OCI-LY7 (cell line): ENCODE measurements at regions not wholly inside any gene's neighbourhood (a gene's known extent, or its start where the extent isn't known, plus 50 kb on each side); places are given as distances from the start of the nearest gene placed in this dataset.

Experiments
- BruUV-seq: library from RNA; stranded (reverse); fragments of 400-500 nt; replicated peaks from 2 replicates; lab custom pipeline; 2021; lab: Mats Ljungman, UMichigan
- CTCF ChIA-PET: fragments of 300-600 bp; sonication (Branson Sonifier 250); formaldehyde crosslinking; loops from one replicate; lab custom pipeline; 2022; ENCODE audit warnings: antibody characterized with exemption; ENCODE audit not compliant: unreplicated experiment; lab: Charles Lee
- POLR2A ChIA-PET: fragments of 300-600 bp; sonication (Branson Sonifier 250); formaldehyde crosslinking; loops from one replicate; lab custom pipeline; 2022; ENCODE audit warnings: antibody characterized with exemption; lab: Charles Lee
- DNase-seq: peaks from one replicate; pipeline ENCODE4 v3.0.0-alpha.2; 2015; ENCODE audit warnings: low spot score
- H2AFZ ChIP-seq: fragments of 200-600 bp; sonication (generic), shearing (Covaris generic); 2 replicates; pipeline ENCODE4 v1.6.1; 2014; ENCODE audit warnings: mild to moderate bottlenecking, antibody characterized with exemption, low read length, moderate library complexity
- H3K27ac ChIP-seq: fragments of 200-600 bp; sonication (generic); 2 replicates; pipeline ENCODE4 v1.5.1; 2014; ENCODE audit warnings: mixed run types, low read depth, mild to moderate bottlenecking, moderate library complexity, low read length, inconsistent platforms; ENCODE audit not compliant: poor library complexity, severe bottlenecking
- H3K36me3 ChIP-seq: fragments of 200-600 bp; sonication (generic); 2 replicates; pipeline ENCODE4 v1.6.1; 2014; ENCODE audit warnings: mild to moderate bottlenecking, antibody characterized with exemption, low read length, moderate library complexity, mixed read lengths; ENCODE audit not compliant: insufficient read depth
- H3K4me1 ChIP-seq: fragments of 200-600 bp; sonication (generic); 2 replicates; pipeline ENCODE4 v1.5.1; 2014; ENCODE audit warnings: mild to moderate bottlenecking, low read length; ENCODE audit not compliant: insufficient read depth, poor library complexity, severe bottlenecking
- H3K4me2 ChIP-seq: fragments of 200-600 bp; sonication (generic); 2 replicates; pipeline ENCODE4 v1.6.1; 2014; ENCODE audit warnings: mild to moderate bottlenecking, low read length
- H3K4me3 ChIP-seq: fragments of 200-600 bp; sonication (generic); 2 replicates; pipeline ENCODE4 v1.5.1; 2014; ENCODE audit warnings: mild to moderate bottlenecking, low read depth, low read length; ENCODE audit not compliant: poor library complexity, severe bottlenecking
- H3K79me2 ChIP-seq: fragments of 200-600 bp; sonication (generic); 2 replicates; pipeline ENCODE4 v1.6.1; 2016; ENCODE audit warnings: low read depth, mild to moderate bottlenecking, low read length, moderate library complexity, mixed read lengths; ENCODE audit not compliant: insufficient read depth
- H3K9me2 ChIP-seq: fragments of 200-600 bp; sonication (generic); 2 replicates; pipeline ENCODE4 v1.6.1; 2016; ENCODE audit warnings: mild to moderate bottlenecking, low read length, mixed read lengths; ENCODE audit not compliant: insufficient read depth
- H3K9me3 ChIP-seq: fragments of 200-600 bp; sonication (generic); 2 replicates; pipeline ENCODE4 v1.6.1; 2014; ENCODE audit warnings: mild to moderate bottlenecking, mixed run types, low read length, mixed read lengths
- H4K20me1 ChIP-seq: fragments of 200-600 bp; sonication (generic); 2 replicates; pipeline ENCODE4 v1.6.1; 2014; ENCODE audit warnings: mild to moderate bottlenecking, antibody characterized with exemption, low read length, moderate library complexity, mixed read lengths; ENCODE audit not compliant: insufficient read depth
- CTCF ChIP-seq: fragments of 200-600 bp; sonication (generic); conservative IDR thresholded peaks from 2 replicates; pipeline ENCODE4 v1.5.1; 2014; ENCODE audit warnings: mild to moderate bottlenecking, antibody characterized with exemption, low read length, moderate library complexity, mixed read lengths
- EZH2phosphoT487 ChIP-seq: fragments of 200-600 bp; sonication (generic); IDR thresholded peaks from 2 replicates; pipeline ENCODE4 v1.6.1; 2018; ENCODE audit warnings: low read depth, borderline replicate concordance, mild to moderate bottlenecking, mixed run types, antibody characterized with exemption, low read length, moderate library complexity, mixed read lengths
- intact Hi-C: fragments of 100-400 bp; cut with micrococcal nuclease; formaldehyde crosslinking; loops from one replicate; pipeline ENCODE4 v1.10.0; 2022; ENCODE audit not compliant: unreplicated experiment

DNA sequence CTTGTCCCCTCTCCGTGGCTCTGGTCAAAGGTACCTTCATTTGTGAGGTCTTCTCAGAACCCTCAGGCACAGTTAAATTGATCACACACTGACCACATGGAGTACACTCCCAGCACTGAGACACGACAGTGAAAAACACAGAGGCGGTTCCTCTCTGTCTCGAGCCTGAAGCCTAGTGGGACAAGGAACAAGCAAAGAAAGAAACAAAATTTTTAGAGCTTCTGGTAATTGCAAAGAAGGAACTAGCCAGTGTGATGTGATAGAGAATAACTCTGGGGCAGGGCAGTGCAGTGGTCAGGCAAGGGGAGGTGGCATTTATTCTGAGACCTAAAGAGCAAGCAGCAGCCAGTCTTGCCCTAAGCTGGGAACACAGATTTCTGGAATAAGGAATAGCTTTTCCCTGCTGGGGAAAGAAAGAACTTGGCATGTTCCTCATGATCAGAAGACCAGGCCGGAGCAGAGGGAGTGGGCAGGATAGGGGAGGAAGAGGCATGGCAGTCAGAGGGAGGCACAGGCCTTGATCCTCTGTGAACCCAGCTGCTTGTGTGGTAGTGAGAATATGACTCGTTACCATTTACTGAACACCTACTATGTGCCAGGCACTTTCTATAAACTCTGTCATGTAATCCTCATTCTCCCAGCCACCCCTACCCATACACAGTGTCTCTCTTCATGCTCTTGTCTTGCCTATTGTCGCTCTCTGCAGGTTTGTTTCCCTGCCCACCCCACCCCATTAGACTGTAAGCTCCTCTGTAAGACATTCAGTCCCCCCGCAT is 262.3 kb upstream of the HES1 start:
- H3K4me2 ChIP-seq, result no peak overlapping the region
- H3K36me3 ChIP-seq, result no peaks in the 10 kb centered on the region
- DNase-seq, result no peak
- no peaks in the 10 kb centered on the region for H3K9me2 ChIP-seq
- ChIA-PET POLR2A (interaction anchor here (1.1 to 1.2 kb wide), 2 partner anchors 8 to 231 kb away, joined by 3 to 4 read pairs; no protein-coding TSS in a partner anchor), CTCF (interaction anchor here (0.6 kb wide), 1 partner anchor 146 kb away, joined by 3 read pairs; no protein-coding TSS in a partner anchor)
- H3K27ac ChIP-seq, result no peak overlapping the region
- H3K79me2 ChIP-seq, result no peaks in the 10 kb centered on the region
- no peak overlapping the region for H2AFZ ChIP-seq
- H4K20me1 ChIP-seq, result no peaks in the 10 kb centered on the region
- no peak overlapping the region for H3K4me3 ChIP-seq
- no TSS peak for BruUV-seq
- TF ChIP-seq EZH2phosphoT487, result no peak
- TF ChIP-seq CTCF, result no peak
- intact Hi-C loops, result no loop called here
- H3K9me3 ChIP-seq, result no peaks in the 10 kb centered on the region
- H3K4me1 ChIP-seq, result peaks cover 50% of the 10 kb centered on the region

- Histone ChIP-seq H2AFZ (no peak overlapping the region), H3K4me2 (no peak overlapping the region), H3K4me1 (peaks cover 50% of the 10 kb centered on the region), H4K20me1 (no peaks in the 10 kb centered on the region), H3K27ac (no peak overlapping the region), H3K9me3 (no peaks in the 10 kb centered on the region), H3K4me3 (no peak overlapping the region), H3K9me2 (no peaks in the 10 kb centered on the region), H3K79me2 (no peaks in the 10 kb centered on the region), H3K36me3 (no peaks in the 10 kb centered on the region)
- no TSS peak for BruUV-seq
- TF ChIP-seq CTCF, result no peak
- TF ChIP-seq EZH2phosphoT487, result no peak
- ChIA-PET CTCF (interaction anchor here (0.6 kb wide), 1 partner anchor 145 kb away, joined by 3 read pairs; no protein-coding TSS in a partner anchor), POLR2A (interaction anchor here (1.1 kb wide), 1 partner anchor 230 kb away, joined by 4 read pairs; no protein-coding TSS in a partner anchor)
- intact Hi-C loops, result no loop called here
- DNase-seq, result no peak
Observed at GRCh38 chr3:193874512-193874911, 261.4 kb upstream of the HES1 start.
